ENCODE measurements at regions not wholly inside any gene's neighbourhood (a gene's known extent, or its start where the extent isn't known, plus 50 kb on each side); places are given as distances from the start of the nearest gene placed in this dataset.
A peak's percentile ranks its signal among the peaks of the same experiment; 100 is the strongest.
"Not testable (repeated sequence)": the region's sequence is repeated elsewhere in the genome, so short reads cannot be mapped to it uniquely, and the experiment has no call there.

DNA sequence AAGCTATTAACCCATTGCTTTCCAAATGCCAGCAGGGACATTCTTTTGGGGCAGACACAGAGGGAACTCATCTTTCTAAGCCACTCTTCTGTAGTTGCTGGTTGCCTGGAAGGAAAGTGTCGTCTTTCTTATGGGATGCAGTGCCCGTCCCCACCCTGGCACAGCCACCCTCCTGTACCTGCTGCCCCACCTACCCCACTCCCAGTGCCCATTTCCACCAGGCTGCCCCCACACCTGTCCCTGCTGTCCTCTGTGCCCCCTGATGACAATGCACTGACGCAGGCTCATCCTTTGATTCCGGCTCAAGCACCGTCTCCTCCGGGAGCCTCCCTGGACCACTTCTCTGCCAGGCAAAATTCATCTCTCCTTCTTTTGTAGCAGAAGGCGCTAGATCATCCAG is 190.4 kb upstream of the CDH5 start:
- TF ChIP-seq, protein P1, sequence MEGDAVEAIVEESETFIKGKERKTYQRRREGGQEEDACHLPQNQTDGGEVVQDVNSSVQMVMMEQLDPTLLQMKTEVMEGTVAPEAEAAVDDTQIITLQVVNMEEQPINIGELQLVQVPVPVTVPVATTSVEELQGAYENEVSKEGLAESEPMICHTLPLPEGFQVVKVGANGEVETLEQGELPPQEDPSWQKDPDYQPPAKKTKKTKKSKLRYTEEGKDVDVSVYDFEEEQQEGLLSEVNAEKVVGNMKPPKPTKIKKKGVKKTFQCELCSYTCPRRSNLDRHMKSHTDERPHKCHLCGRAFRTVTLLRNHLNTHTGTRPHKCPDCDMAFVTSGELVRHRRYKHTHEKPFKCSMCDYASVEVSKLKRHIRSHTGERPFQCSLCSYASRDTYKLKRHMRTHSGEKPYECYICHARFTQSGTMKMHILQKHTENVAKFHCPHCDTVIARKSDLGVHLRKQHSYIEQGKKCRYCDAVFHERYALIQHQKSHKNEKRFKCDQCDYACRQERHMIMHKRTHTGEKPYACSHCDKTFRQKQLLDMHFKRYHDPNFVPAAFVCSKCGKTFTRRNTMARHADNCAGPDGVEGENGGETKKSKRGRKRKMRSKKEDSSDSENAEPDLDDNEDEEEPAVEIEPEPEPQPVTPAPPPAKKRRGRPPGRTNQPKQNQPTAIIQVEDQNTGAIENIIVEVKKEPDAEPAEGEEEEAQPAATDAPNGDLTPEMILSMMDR (conservative IDR thresholded peaks at IDR 0.05) = no peak
- Mint-ChIP-seq H3K36me3 (ENCODE audit: low read depth) (peaks cover 3% of the 10 kb centered on the region), H3K27ac (ENCODE audit: unreplicated experiment) (no peak overlapping the region), H3K4me1 (no peaks in the 10 kb centered on the region), H3K9me3 (peaks cover 6% of the 10 kb centered on the region), H3K4me3 (no peak overlapping the region), H3K27me3 (ENCODE audit: low read depth) (no peaks in the 10 kb centered on the region)
- DNase-seq (ENCODE audit: low read depth, low spot score) = no peak

- TF ChIP-seq, protein P1 (conservative IDR thresholded peaks at IDR 0.05) = no peak
- Mint-ChIP-seq H3K27me3 (ENCODE audit: low read depth) (no peaks in the 10 kb centered on the region), H3K4me1 (no peaks in the 10 kb centered on the region), H3K36me3 (ENCODE audit: low read depth) (peaks cover 3% of the 10 kb centered on the region), H3K27ac (ENCODE audit: unreplicated experiment) (no peak overlapping the region), H3K4me3 (no peak overlapping the region), H3K9me3 (peaks cover 6% of the 10 kb centered on the region)
- DNase-seq (ENCODE audit: low read depth, low spot score) = no peak
Measured at GRCh38 chr16:66175636-66176035, 190.9 kb upstream of the CDH5 start.

GRCh38 chr16:66175058-66175457 is 191.4 kb upstream of the CDH5 start:
- Mint-ChIP-seq H3K27me3 (ENCODE audit: low read depth) (no peaks in the 10 kb centered on the region), H3K9me3 (peaks cover 2% of the 10 kb centered on the region), H3K36me3 (ENCODE audit: low read depth) (peaks cover under 1% of the 10 kb centered on the region), H3K27ac (ENCODE audit: unreplicated experiment) (no peak overlapping the region), H3K4me3 (no peak overlapping the region), H3K4me1 (no peaks in the 10 kb centered on the region)
- no peak for DNase-seq (ENCODE audit: low read depth, low spot score)
- TF ChIP-seq, protein P1 (conservative IDR thresholded peaks at IDR 0.05) = no peak

- H3K4me3 Mint-ChIP-seq; H3K27me3 Mint-ChIP-seq (ENCODE audit: low read depth); H3K4me1 Mint-ChIP-seq; H3K9me3 Mint-ChIP-seq; DNase-seq (ENCODE audit: low read depth, low spot score); H3K36me3 Mint-ChIP-seq (ENCODE audit: low read depth); H3K27ac Mint-ChIP-seq (ENCODE audit: unreplicated experiment): not testable (repeated sequence)
Measured at GRCh38 chr16:66173796-66174195, 192.7 kb upstream of the CDH5 start.

DNA sequence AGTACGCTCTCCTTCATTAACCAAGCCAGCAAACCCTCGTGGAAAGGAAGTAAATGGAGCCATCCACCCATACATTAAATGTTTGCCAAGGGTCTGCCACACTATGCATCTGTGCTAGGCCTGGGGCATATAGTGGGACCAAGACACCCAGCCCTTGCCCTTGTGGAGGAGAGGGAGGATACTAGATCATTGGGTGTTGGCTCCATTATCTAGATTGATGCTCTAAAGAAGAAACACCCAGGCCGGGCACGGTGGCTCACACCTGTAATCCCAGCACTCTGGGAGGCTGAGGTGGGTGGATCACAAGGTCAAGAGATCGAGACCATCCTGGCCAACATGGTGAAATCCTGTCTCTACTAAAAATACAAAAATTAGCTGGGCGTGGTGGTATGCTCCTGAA is 193.3 kb upstream of the CDH5 start:
- not testable (repeated sequence) for H3K27me3 Mint-ChIP-seq (ENCODE audit: low read depth); H3K27ac Mint-ChIP-seq (ENCODE audit: unreplicated experiment); H3K4me1 Mint-ChIP-seq; DNase-seq (ENCODE audit: low read depth, low spot score); H3K36me3 Mint-ChIP-seq (ENCODE audit: low read depth); H3K4me3 Mint-ChIP-seq; H3K9me3 Mint-ChIP-seq

- TF ChIP-seq, protein P1 (conservative IDR thresholded peaks at IDR 0.05) = no peak
- no peak for DNase-seq (ENCODE audit: low read depth, low spot score)
- Mint-ChIP-seq H3K4me3 (no peak overlapping the region), H3K36me3 (ENCODE audit: low read depth) (no peaks in the 10 kb centered on the region), H3K27ac (ENCODE audit: unreplicated experiment) (peak overlapping the region; percentile 50), H3K9me3 (no peaks in the 10 kb centered on the region), H3K4me1 (no peaks in the 10 kb centered on the region), H3K27me3 (ENCODE audit: low read depth) (no peaks in the 10 kb centered on the region)
Measured at GRCh38 chr16:66172463-66172862, 194.0 kb upstream of the CDH5 start.

GRCh38 chr16:66171578-66171977 is 194.9 kb upstream of the CDH5 start:
- TF ChIP-seq, protein P1 (conservative IDR thresholded peaks at IDR 0.05) = no peak
- no peak overlapping the region for H3K4me3 Mint-ChIP-seq
- no peak for DNase-seq (ENCODE audit: low read depth, low spot score)
- H3K4me1 Mint-ChIP-seq = no peaks in the 10 kb centered on the region
- no peaks in the 10 kb centered on the region for H3K27me3 Mint-ChIP-seq (ENCODE audit: low read depth)
- H3K27ac Mint-ChIP-seq (ENCODE audit: unreplicated experiment) = no peak overlapping the region
- no peaks in the 10 kb centered on the region for H3K9me3 Mint-ChIP-seq
- no peaks in the 10 kb centered on the region for H3K36me3 Mint-ChIP-seq (ENCODE audit: low read depth)
